GM23248 (cell line): ENCODE measurements at regions not wholly inside any gene's neighbourhood (a gene's known extent, or its start where the extent isn't known, plus 50 kb on each side); places are given as distances from the start of the nearest gene placed in this dataset.

Experiments
- EZH2 ChIP-seq: fragments of 200-600 bp; sonication (generic); IDR thresholded peaks from 2 replicates; pipeline ENCODE4 v1.6.1; 2018; ENCODE audit warnings: antibody characterized with exemption, mild to moderate bottlenecking; ENCODE audit not compliant: insufficient read depth, poor library complexity, severe bottlenecking
- EZH2phosphoT487 ChIP-seq: fragments of 200-600 bp; sonication (generic); IDR thresholded peaks from 2 replicates; pipeline ENCODE4 v1.6.1; 2018; ENCODE audit warnings: antibody characterized with exemption, moderate library complexity, mild to moderate bottlenecking, low read depth; ENCODE audit not compliant: insufficient read depth

GRCh38 chr6:153590411-153590810 lies 448.6 kb upstream of the OPRM1 start:
- TF ChIP-seq EZH2, result no peak
- no peak for TF ChIP-seq EZH2phosphoT487
